ENCODE measurements at regions not wholly inside any gene's neighbourhood (a gene's known extent, or its start where the extent isn't known, plus 50 kb on each side); places are given as distances from the start of the nearest gene placed in this dataset.

- TF ChIP-seq CTCF (IDR thresholded peaks at IDR 0.05): no peak
- TF ChIP-seq POLR2AphosphoS5 (IDR thresholded peaks at IDR 0.05): no peak
- TF ChIP-seq POLR2A (IDR thresholded peaks at IDR 0.05; ENCODE audit: low read depth): no peak
Observed at GRCh38 chr19:31961667-31962066, 383.7 kb upstream of the ZNF507 start.

Data from esophagus muscularis mucosa (tissue), 3 donors.